GM21423 (cell line): ENCODE measurements at regions not wholly inside any gene's neighbourhood (a gene's known extent, or its start where the extent isn't known, plus 50 kb on each side); places are given as distances from the start of the nearest gene placed in this dataset.
"Not testable (repeated sequence)": the region's sequence is repeated elsewhere in the genome, so short reads cannot be mapped to it uniquely, and the experiment has no call there.

Source experiments
- ATAC-seq: cut with Tn5 transposase; IDR thresholded peaks from one replicate; pipeline ENCODE4 v1.9.1; 2021; ENCODE audit warnings: mild to moderate bottlenecking, moderate library complexity; ENCODE audit not compliant: unreplicated experiment

GRCh38 chr15:30688684-30689083, 62.8 kb downstream of the ARHGAP11B start:
- not testable (repeated sequence) for ATAC-seq

- ATAC-seq: not testable (repeated sequence)
Observed at GRCh38 chr15:30690153-30690552, 64.2 kb downstream of the ARHGAP11B start.

- ATAC-seq: not testable (repeated sequence)
Observed at GRCh38 chr15:30695811-30696210, 69.9 kb downstream of the ARHGAP11B start.

GRCh38 chr15:30696439-30697314, 70.7 kb downstream of the ARHGAP11B start:
- ATAC-seq: peak; percentile 73

- peak; percentile 55 for ATAC-seq
Observed at GRCh38 chr15:30697315-30697685, 71.4 kb downstream of the ARHGAP11B start.

- ATAC-seq: not testable (repeated sequence)
Observed at GRCh38 chr15:30700006-30700597, 74.2 kb downstream of the ARHGAP11B start.

GRCh38 chr15:30707976-30708685, 82.2 kb downstream of the ARHGAP11B start:
- not testable (repeated sequence) for ATAC-seq

- ATAC-seq: not testable (repeated sequence)
Observed at GRCh38 chr15:30708809-30709208, 82.9 kb downstream of the ARHGAP11B start.

GRCh38 chr15:30718038-30718643, 92.2 kb downstream of the ARHGAP11B start:
- peak; percentile 56 for ATAC-seq

GRCh38 chr15:30719363-30719762, 93.4 kb downstream of the ARHGAP11B start:
- not testable (repeated sequence) for ATAC-seq

- ATAC-seq: not testable (repeated sequence)
Observed at GRCh38 chr15:30720825-30721224, 94.9 kb downstream of the ARHGAP11B start.

GRCh38 chr15:30721529-30721928, 95.6 kb downstream of the ARHGAP11B start:
- ATAC-seq: not testable (repeated sequence)

GRCh38 chr15:30723540-30724175, 97.7 kb downstream of the ARHGAP11B start:
- ATAC-seq: not testable (repeated sequence)

- not testable (repeated sequence) for ATAC-seq
Observed at GRCh38 chr15:30729880-30730590, 104.1 kb downstream of the ARHGAP11B start.

GRCh38 chr15:30730633-30731032, 104.7 kb downstream of the ARHGAP11B start:
- not testable (repeated sequence) for ATAC-seq

- not testable (repeated sequence) for ATAC-seq
Observed at GRCh38 chr15:30732100-30732499, 106.2 kb downstream of the ARHGAP11B start.

GRCh38 chr15:30735884-30736564, 110.1 kb downstream of the ARHGAP11B start:
- not testable (repeated sequence) for ATAC-seq

- not testable (repeated sequence) for ATAC-seq
Observed at GRCh38 chr15:30742796-30743195, 116.9 kb downstream of the ARHGAP11B start.

GRCh38 chr15:30749048-30749447, 123.1 kb downstream of the ARHGAP11B start:
- not testable (repeated sequence) for ATAC-seq
